K562 (cell line): ENCODE measurements at regions not wholly inside any gene's neighbourhood (a gene's known extent, or its start where the extent isn't known, plus 50 kb on each side); places are given as distances from the start of the nearest gene placed in this dataset.
A peak's percentile ranks its signal among the peaks of the same experiment; 100 is the strongest.

ENCODE experiments used
- ATAC-seq: fragments of 200-7000 bp; cut with Tn5 transposase; 3 replicates; pipeline ENCODE4 v1.9.1; 2020; ENCODE audit warnings: moderate library complexity
- BruUV-seq: library from RNA; stranded (reverse); fragments of 400-500 nt; replicated peaks from 2 replicates; lab custom pipeline; 2021; lab: Mats Ljungman, UMichigan
- CTCF ChIA-PET: fragments of 300-600 bp; formaldehyde crosslinking; extraction: SDS; loops from one replicate; lab custom pipeline; 2021; ENCODE audit warnings: low intra/inter-chr PET ratio; lab: Yijun Ruan, JAX
- POLR2A ChIA-PET: fragments of 300-600, 350-650 bp; sonication (Branson Sonifier 250); formaldehyde crosslinking; extraction: SDS; loops from one replicate; lab custom pipeline; 2021; ENCODE audit warnings: antibody characterized with exemption, inconsistent platforms; lab: Yijun Ruan, JAX
- DNase-seq, 4 experiments: peaks; one replicate each; pipeline versions ENCODE4 v3.0.0 to v3.0.0-alpha.2; 2011 to 2018; ENCODE audit warnings: low spot score in 3 of 4, mixed read lengths in 3 of 4; ENCODE audit errors: extremely low read depth in 1 of 4
- FAIRE-seq: peaks from 2 replicates; lab custom pipeline; 2011; peaks lifted over from hg19 to GRCh38; lab: Jason Lieb, UNC
- H2AFZ ChIP-seq: 2 replicates; pipeline ENCODE4 v1.6.0; 2011; ENCODE audit warnings: low read depth, low read length, control low read depth, inconsistent platforms
- H3K27ac ChIP-seq: fragments of 200-600 bp; 3 replicates; pipeline ENCODE4 v1.8.0; 2011; ENCODE audit warnings: low read depth, mild to moderate bottlenecking, control low read depth, inconsistent platforms, low read length, moderate library complexity, mixed read lengths; ENCODE audit errors: extremely low read depth
- H3K27me3 ChIP-seq, 2 experiments: fragments of 300-600 bp in 1 of 2; 2 replicates in 1 of 2; 3 replicates in 1 of 2; pipeline versions ENCODE4 v1.6.0 to v1.8.0; 2011; ENCODE audit warnings: inconsistent platforms in 2 of 2, low read length in 2 of 2, mild to moderate bottlenecking in 1 of 2, mixed read lengths in 1 of 2, moderate library complexity in 1 of 2; ENCODE audit not compliant: control insufficient read depth in 2 of 2, insufficient read depth in 2 of 2
- H3K36me3 ChIP-seq: fragments of 300-600 bp; 3 replicates; pipeline ENCODE4 v1.8.0; 2011; ENCODE audit warnings: mild to moderate bottlenecking, low read length, inconsistent platforms; ENCODE audit not compliant: control insufficient read depth, insufficient read depth
- H3K4me1 ChIP-seq, 2 experiments: fragments of 200-600 bp in 1 of 2; replicated peaks in 1 of 2; 2 replicates in 1 of 2; 3 replicates in 1 of 2; pipeline versions ENCODE4 v1.5.1 to v1.8.0; 2011; ENCODE audit warnings: inconsistent platforms in 2 of 2, low read length in 2 of 2, mild to moderate bottlenecking in 1 of 2, mixed read lengths in 1 of 2, moderate library complexity in 1 of 2; ENCODE audit not compliant: control insufficient read depth in 2 of 2, insufficient read depth in 2 of 2
- H3K4me2 ChIP-seq: 2 replicates; pipeline ENCODE4 v1.6.1; 2011; ENCODE audit warnings: low read length, control low read depth, inconsistent platforms, mixed read lengths; ENCODE audit not compliant: insufficient read depth
- H3K4me3 ChIP-seq: fragments of 200-600 bp; sonication (generic), shearing (Covaris generic); 2 replicates; pipeline ENCODE4 v1.5.1; 2016; ENCODE audit warnings: control low read depth, inconsistent platforms
- H3K79me2 ChIP-seq: fragments of 200-600 bp; 3 replicates; pipeline ENCODE4 v1.8.0; 2011; ENCODE audit warnings: low read length, inconsistent platforms; ENCODE audit not compliant: control insufficient read depth, insufficient read depth
- H3K9ac ChIP-seq, 2 experiments: 2 replicates each; pipeline versions ENCODE4 v1.6.0 to v1.6.1; 2011; ENCODE audit warnings: low read depth in 2 of 2, low read length in 2 of 2, control low read depth in 1 of 2, inconsistent platforms in 1 of 2, mild to moderate bottlenecking in 1 of 2, mixed read lengths in 1 of 2; ENCODE audit not compliant: insufficient read depth in 1 of 2
- H3K9me1 ChIP-seq: one replicate; pipeline ENCODE4 v1.6.0; 2011; ENCODE audit warnings: inconsistent platforms, mild to moderate bottlenecking, low read length, moderate library complexity; ENCODE audit not compliant: control insufficient read depth, insufficient read depth
- H3K9me3 ChIP-seq: replicated peaks from 2 replicates; pipeline ENCODE4 v1.5.1; 2011; ENCODE audit warnings: low read depth, low read length, inconsistent platforms; ENCODE audit not compliant: control insufficient read depth, insufficient read depth
- H4K20me1 ChIP-seq: replicated peaks from 2 replicates; pipeline ENCODE4 v1.6.1; 2011; ENCODE audit warnings: low read length, inconsistent platforms, mixed read lengths; ENCODE audit not compliant: control insufficient read depth, insufficient read depth
- FOSL1 ChIP-seq: fragments of 200-800 bp; sonication (Bioruptor generic); conservative IDR thresholded peaks from 2 replicates; pipeline ENCODE4 v1.6.1; 2016; ENCODE audit warnings: missing genetic modification characterization, missing compliant biosample characterization
- JUND ChIP-seq, 2 experiments: IDR thresholded peaks; 2 replicates in 1 of 2; 3 replicates in 1 of 2; pipeline ENCODE4 v1.6.1; 2011; ENCODE audit warnings: borderline replicate concordance in 2 of 2, low read depth in 2 of 2, low read length in 2 of 2, improper control_type of control experiment in 1 of 2, missing biosample characterization in 1 of 2, missing genetic modification characterization in 1 of 2, missing genetic modification reagents in 1 of 2
- PATZ1 ChIP-seq: fragments of 250-450 bp; sonication (Bioruptor Pico); IDR thresholded peaks from 2 replicates; pipeline ENCODE4 v1.5.0; 2020; ENCODE audit warnings: mild to moderate bottlenecking, borderline replicate concordance
- PBX2 ChIP-seq, 2 experiments: IDR thresholded peaks in 1 of 2; conservative IDR thresholded peaks in 1 of 2; 2 replicates each; pipeline ENCODE4 v1.6.1; 2016; ENCODE audit warnings: low read depth in 2 of 2, mild to moderate bottlenecking in 1 of 2, missing compliant biosample characterization in 1 of 2, missing genetic modification characterization in 1 of 2, moderate library complexity in 1 of 2
- SETDB1 ChIP-seq: IDR thresholded peaks from one replicate; pipeline ENCODE4 v1.6.1; 2012; ENCODE audit warnings: low read length, control low read depth, inconsistent platforms
- ZNF584 ChIP-seq: fragments of 200-800 bp; sonication (Bioruptor generic); IDR thresholded peaks from 2 replicates; pipeline ENCODE4 v1.6.1; 2016; ENCODE audit warnings: low read depth, mild to moderate bottlenecking, missing genetic modification characterization, missing compliant biosample characterization
- ZNF785 ChIP-seq: fragments of 250-450 bp; sonication (Bioruptor Pico); IDR thresholded peaks from 2 replicates; pipeline ENCODE4 v1.4.0; 2020; ENCODE audit warnings: mild to moderate bottlenecking
- WGBS: fragments of 100-300 bp; shearing (Covaris generic); methylation state at CpG from one replicate; pipeline ENCODE4 v1.1.6; 2016; ENCODE audit warnings: low coverage, mixed read lengths; ENCODE audit not compliant: insufficient coverage; ENCODE audit errors: missing lambda C conversion rate; 5-methylcytosine and 5-hydroxymethylcytosine counted together
- in situ Hi-C: fragments of 300-500 bp; cut with MboI; formaldehyde crosslinking; loops from 4 replicates; pipeline ENCODE4 v1.15.0; 2018; ENCODE audit warnings: inconsistent platforms, mixed read lengths
- intact Hi-C: fragments of 100-400 bp; cut with micrococcal nuclease; formaldehyde crosslinking; loops from 2 replicates; pipeline ENCODE4 v1.14.2; 2022

- no peak for TF ChIP-seq ZNF785 (CRISPR knock-in tag)
- peak; percentile 86; the same call in 1 of the 2 replicates for TF ChIP-seq ZNF584
- TF ChIP-seq SETDB1 = no peak
These were observed 415.6 kb upstream of the NPVF start (continued) for GRCh38 chr7:25643770-25644394.

GRCh38 chr7:25646726-25647413, 418.6 kb upstream of the NPVF start:
- TF ChIP-seq PBX2 (CRISPR knock-in tag; IDR thresholded peaks at IDR 0.05; ENCODE audit: low read depth) = no peak
- 0 out of 2 replicates have a peak, but pooled peaks have one; percentile 21 for TF ChIP-seq PBX2 (tag; conservative IDR thresholded peaks at IDR 0.05; ENCODE audit: low read depth)
- no peak for TF ChIP-seq JUND (IDR thresholded peaks at IDR 0.05; ENCODE audit: borderline replicate concordance, low read depth, low read length)
- 0 out of 3 replicates have a peak, but pooled peaks have one; percentile 16 for TF ChIP-seq JUND (tag; IDR thresholded peaks at IDR 0.05; ENCODE audit: borderline replicate concordance, low read depth, low read length)
- TF ChIP-seq PATZ1 = no peak
- TF ChIP-seq FOSL1 (tag) = peak; percentile 61
- peak; percentile 6 for FAIRE-seq
- in situ Hi-C loops = no loop called here

More at GRCh38 chr7:25646726-25647413, 418.6 kb upstream of the NPVF start:
- Histone ChIP-seq H2AFZ (no peak overlapping the region), H3K9me3 (no peaks in the 10 kb centered on the region), H3K79me2 (no peaks in the 10 kb centered on the region), H3K36me3 (no peaks in the 10 kb centered on the region), H3K4me1 (peaks cover 0 to 29% of the 10 kb centered on the region in 2 experiments; a peak in 3 of 5 replicates), H3K9ac (no peak overlapping the region), H3K27ac (no peak overlapping the region), H3K4me2 (no peak overlapping the region), H3K4me3 (no peak overlapping the region), H4K20me1 (no peaks in the 10 kb centered on the region), H3K9me1 (no peaks in the 10 kb centered on the region), H3K27me3 (no peaks in the 10 kb centered on the region)
- ATAC-seq (no peak), DNase-seq (peak in 1 of 4 experiments; percentile 17)
- BruUV-seq = no TSS peak
- intact Hi-C loops = no loop called here
- WGBS = 9% methylated on average over 6 of the region's 6 CpGs
- POLR2A ChIA-PET = no interaction called here
- CTCF ChIA-PET = no interaction called here
